Right renal pelvis (tissue), 4 donors: ENCODE measurements at regions not wholly inside any gene's neighbourhood (a gene's known extent, or its start where the extent isn't known, plus 50 kb on each side); places are given as distances from the start of the nearest gene placed in this dataset.
"Not testable (repeated sequence)": the region's sequence is repeated elsewhere in the genome, so short reads cannot be mapped to it uniquely, and the experiment has no call there.

ENCODE experiments used
- DNase-seq, 4 donors: peaks; one replicate each; pipeline ENCODE4 v3.0.0-alpha.2; 2013; ENCODE audit warnings: low read depth in 4 of 4, low spot score in 3 of 4, missing footprints in 1 of 4

- no peak for DNase-seq
Measured at GRCh38 chr4:19025031-19025430, 1003.5 kb upstream of the LCORL start.

- DNase-seq, result no peak
Measured at GRCh38 chr4:19024047-19024446, 1002.5 kb upstream of the LCORL start.

GRCh38 chr4:19021617-19022016, 1000.1 kb upstream of the LCORL start:
- no peak for DNase-seq

GRCh38 chr4:19016550-19016949, 995.0 kb upstream of the LCORL start:
- DNase-seq, result not testable (repeated sequence)

- DNase-seq, result no peak
Measured at GRCh38 chr4:19014594-19014993, 993.0 kb upstream of the LCORL start.

GRCh38 chr4:19010761-19011160, 989.2 kb upstream of the LCORL start:
- DNase-seq, result no peak

- DNase-seq, result no peak
Measured at GRCh38 chr4:19009881-19010280, 988.3 kb upstream of the LCORL start.

GRCh38 chr4:19005211-19005610, 983.7 kb upstream of the LCORL start:
- DNase-seq, result no peak

- DNase-seq, result no peak
Measured at GRCh38 chr4:19002170-19002569, 980.6 kb upstream of the LCORL start.

GRCh38 chr4:18999595-18999994, 978.0 kb upstream of the LCORL start:
- no peak for DNase-seq

GRCh38 chr4:18981234-18981615, 959.7 kb upstream of the LCORL start:
- DNase-seq, result no peak

- no peak for DNase-seq
Measured at GRCh38 chr4:18980516-18981233, 959.1 kb upstream of the LCORL start.

- no peak for DNase-seq
Measured at GRCh38 chr4:18976884-18977283, 955.3 kb upstream of the LCORL start.

- DNase-seq, result no peak
Measured at GRCh38 chr4:18975916-18976808, 954.6 kb upstream of the LCORL start.

GRCh38 chr4:18973296-18973695, 951.7 kb upstream of the LCORL start:
- DNase-seq, result no peak

GRCh38 chr4:18961879-18962278, 940.3 kb upstream of the LCORL start:
- no peak for DNase-seq

GRCh38 chr4:18961266-18961665, 939.7 kb upstream of the LCORL start:
- no peak for DNase-seq

- DNase-seq, result peak in 1 of 4 donors; percentile 28
Measured at GRCh38 chr4:18957716-18958115, 936.2 kb upstream of the LCORL start.

GRCh38 chr4:18954538-18954937, 933.0 kb upstream of the LCORL start:
- DNase-seq, result no peak

- no peak for DNase-seq
Measured at GRCh38 chr4:18953613-18954012, 932.1 kb upstream of the LCORL start.

- no peak for DNase-seq
Measured at GRCh38 chr4:18945464-18945863, 923.9 kb upstream of the LCORL start.

GRCh38 chr4:18942874-18943273, 921.3 kb upstream of the LCORL start:
- DNase-seq, result no peak
